Uterus (tissue), 2 donors: ENCODE measurements at regions not wholly inside any gene's neighbourhood (a gene's known extent, or its start where the extent isn't known, plus 50 kb on each side); places are given as distances from the start of the nearest gene placed in this dataset.
"Not testable (repeated sequence)": the region's sequence is repeated elsewhere in the genome, so short reads cannot be mapped to it uniquely, and the experiment has no call there.

Source experiments
- POLR2A ChIP-seq, 2 donors: fragments of 450-650 bp; IDR thresholded peaks; one replicate each; pipeline ENCODE4 v1.6.1; 2016; ENCODE audit warnings: antibody characterized with exemption in 2 of 2, mild to moderate bottlenecking in 1 of 2, moderate library complexity in 1 of 2
- TF ChIP-seq, protein P1 (sequence below), 4 experiments: fragments of 200-600 bp in 2 of 4; fragments of 450-650 bp in 2 of 4; sonication (generic) in 2 of 4; IDR thresholded peaks; one replicate each; pipeline ENCODE4 v1.5.1; 2016 to 2019; ENCODE audit warnings: antibody characterized with exemption in 4 of 4, mild to moderate bottlenecking in 2 of 4, moderate library complexity in 1 of 4

DNA sequence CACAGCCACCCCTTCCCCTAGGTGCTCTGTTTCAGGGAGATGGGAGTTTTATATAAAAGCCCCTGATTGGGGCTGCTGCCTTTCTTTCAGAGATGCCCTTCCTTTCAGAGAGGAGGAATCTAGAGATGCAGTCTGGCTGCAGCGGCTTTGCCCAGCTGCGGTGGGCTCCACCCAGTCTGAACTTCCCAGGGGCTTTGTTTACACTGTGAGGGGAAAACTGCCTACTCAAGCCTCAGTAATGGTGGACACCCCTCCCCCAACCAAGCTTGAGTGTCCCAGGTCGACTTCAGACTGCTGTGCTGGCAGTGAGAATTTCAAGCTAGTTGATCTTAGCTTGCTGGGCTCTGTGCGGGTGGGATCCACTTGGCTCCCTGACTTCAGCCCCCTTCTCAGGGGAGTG lies 148.4 kb upstream of the CXCR4 start:
- TF ChIP-seq, protein P1, sequence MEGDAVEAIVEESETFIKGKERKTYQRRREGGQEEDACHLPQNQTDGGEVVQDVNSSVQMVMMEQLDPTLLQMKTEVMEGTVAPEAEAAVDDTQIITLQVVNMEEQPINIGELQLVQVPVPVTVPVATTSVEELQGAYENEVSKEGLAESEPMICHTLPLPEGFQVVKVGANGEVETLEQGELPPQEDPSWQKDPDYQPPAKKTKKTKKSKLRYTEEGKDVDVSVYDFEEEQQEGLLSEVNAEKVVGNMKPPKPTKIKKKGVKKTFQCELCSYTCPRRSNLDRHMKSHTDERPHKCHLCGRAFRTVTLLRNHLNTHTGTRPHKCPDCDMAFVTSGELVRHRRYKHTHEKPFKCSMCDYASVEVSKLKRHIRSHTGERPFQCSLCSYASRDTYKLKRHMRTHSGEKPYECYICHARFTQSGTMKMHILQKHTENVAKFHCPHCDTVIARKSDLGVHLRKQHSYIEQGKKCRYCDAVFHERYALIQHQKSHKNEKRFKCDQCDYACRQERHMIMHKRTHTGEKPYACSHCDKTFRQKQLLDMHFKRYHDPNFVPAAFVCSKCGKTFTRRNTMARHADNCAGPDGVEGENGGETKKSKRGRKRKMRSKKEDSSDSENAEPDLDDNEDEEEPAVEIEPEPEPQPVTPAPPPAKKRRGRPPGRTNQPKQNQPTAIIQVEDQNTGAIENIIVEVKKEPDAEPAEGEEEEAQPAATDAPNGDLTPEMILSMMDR (IDR thresholded peaks at IDR 0.05): not testable (repeated sequence)
- TF ChIP-seq POLR2A (IDR thresholded peaks at IDR 0.05): not testable (repeated sequence)
